Psoas muscle (tissue), 7 donors: ENCODE measurements at regions not wholly inside any gene's neighbourhood (a gene's known extent, or its start where the extent isn't known, plus 50 kb on each side); places are given as distances from the start of the nearest gene placed in this dataset.

ENCODE experiments used
- ATAC-seq, 4 donors: fragments of 200-7000 bp; cut with Tn5 transposase; one replicate each; pipeline ENCODE4 v1.9.1; 2020; ENCODE audit warnings: moderate library complexity in 3 of 4, mild to moderate bottlenecking in 2 of 4
- DNase-seq, 2 donors: peaks; one replicate each; pipeline ENCODE4 v3.0.0-alpha.2; 2020
- H3K27ac ChIP-seq: fragments of 200-600 bp; one replicate; pipeline ENCODE4 v1.8.0; 2022
- H3K27me3 ChIP-seq, 3 donors: fragments of 200-600 bp in 1 of 3; one replicate each; pipeline versions ENCODE4 v1.6.1 to v1.8.0; 2013 to 2022; ENCODE audit warnings: low read length in 2 of 3, mild to moderate bottlenecking in 2 of 3, moderate library complexity in 1 of 3; ENCODE audit not compliant: insufficient read depth in 3 of 3
- H3K36me3 ChIP-seq, 2 donors: fragments of 200-600 bp in 1 of 2; one replicate each; pipeline versions ENCODE4 v1.6.1 to v1.8.0; 2013 to 2022; ENCODE audit warnings: low read depth in 1 of 2, mild to moderate bottlenecking in 1 of 2, moderate library complexity in 1 of 2; ENCODE audit not compliant: insufficient read depth in 1 of 2
- H3K4me1 ChIP-seq: fragments of 200-600 bp; one replicate; pipeline ENCODE4 v1.8.0; 2022
- H3K4me3 ChIP-seq: fragments of 200-600 bp; one replicate; pipeline ENCODE4 v1.8.0; 2022; ENCODE audit warnings: mild to moderate bottlenecking
- H3K9me3 ChIP-seq: fragments of 200-600 bp; one replicate; pipeline ENCODE4 v1.8.0; 2022
- CTCF ChIP-seq: fragments of 200-600 bp; IDR thresholded peaks from one replicate; pipeline ENCODE4 v1.8.0; 2022; ENCODE audit warnings: antibody characterized with exemption
- WGBS, 3 donors: extraction: QIAGEN DNeasy Blood & Tissue Kit; methylation state at CpG; one replicate each; pipeline versions ENCODE4 v1.1.6 to v1.1.7; 2013; 5-methylcytosine and 5-hydroxymethylcytosine counted together
- intact Hi-C, 2 donors: fragments of 100-400 bp; cut with DNase I; formaldehyde crosslinking; loops; one replicate each; pipeline versions ENCODE4 v1.11.0 to v1.14.2; 2022
- donor health status: healthy with polysubstance abuse.
- donor health status: DM: no; HTN: no; CAD: no; lungs with moderate emphysema.
- donor health status: Bipolar disorder and iron deficiency.
- donor health status: healthy.
- donor health status: DM: yes; HTN: yes; CAD: no.
- donor health status: DM: no; HTN: no; CAD: no.
- donor health status: DM: yes; HTN: yes; CAD: no.

GRCh38 chr3:84881288-84881687 is 77.5 kb upstream of the CADM2 start:
- ATAC-seq (no peak), DNase-seq (no peak)
- no peak for TF ChIP-seq CTCF
- H3K4me3 ChIP-seq = no peak overlapping the region
- no peak overlapping the region for H3K27ac ChIP-seq
- no peaks in the 10 kb centered on the region for H3K9me3 ChIP-seq
- 85 to 90% (median 86%) methylated on average over 2 of the region's 2 CpGs for WGBS, 3 donors
- H3K4me1 ChIP-seq = no peaks in the 10 kb centered on the region
- intact Hi-C loops = no loop called here
- H3K27me3 ChIP-seq = peaks cover 0 to 2% (median 0%) of the 10 kb centered on the region in 3 donors
- no peaks in the 10 kb centered on the region for H3K36me3 ChIP-seq

GRCh38 chr3:84885199-84885882 is 73.4 kb upstream of the CADM2 start:
- intact Hi-C loops = no loop called here
- no peak overlapping the region for H3K27ac ChIP-seq
- H3K27me3 ChIP-seq = no peaks in the 10 kb centered on the region
- no peak for TF ChIP-seq CTCF
- no peaks in the 10 kb centered on the region for H3K36me3 ChIP-seq
- ATAC-seq = no peak
- H3K4me3 ChIP-seq = no peak overlapping the region
- no peaks in the 10 kb centered on the region for H3K4me1 ChIP-seq
- no peaks in the 10 kb centered on the region for H3K9me3 ChIP-seq
- no peak for DNase-seq
- WGBS, 3 donors = 80 to 85% (median 84%) methylated on average over 14 of the region's 14 CpGs

- no peaks in the 10 kb centered on the region for H3K4me1 ChIP-seq
- no peak for TF ChIP-seq CTCF
- H3K9me3 ChIP-seq = no peaks in the 10 kb centered on the region
- no peak overlapping the region for H3K27ac ChIP-seq
- ATAC-seq (no peak), DNase-seq (no peak)
- intact Hi-C loops = no loop called here
- H3K4me3 ChIP-seq = no peak overlapping the region
- no peaks in the 10 kb centered on the region for H3K36me3 ChIP-seq
- H3K27me3 ChIP-seq = no peaks in the 10 kb centered on the region
- WGBS, 3 donors = 91 to 96% (median 94%) methylated on average over 1 of the region's 1 CpG
Measured at GRCh38 chr3:84891851-84892250, 66.9 kb upstream of the CADM2 start.

GRCh38 chr3:84893211-84893610 is 65.6 kb upstream of the CADM2 start:
- 35 to 48% (median 44%) methylated on average over 3 of the region's 3 CpGs for WGBS, 3 donors
- DNase-seq (no peak), ATAC-seq (no peak)
- Histone ChIP-seq H3K9me3 (no peaks in the 10 kb centered on the region), H3K4me1 (no peaks in the 10 kb centered on the region), H3K4me3 (no peak overlapping the region), H3K27ac (no peak overlapping the region), H3K27me3 (no peaks in the 10 kb centered on the region), H3K36me3 (no peaks in the 10 kb centered on the region)
- TF ChIP-seq CTCF = no peak
- intact Hi-C loops = no loop called here

- peak in 1 of 4 donors; percentile 51 for ATAC-seq
- no peaks in the 10 kb centered on the region for H3K4me1 ChIP-seq
- intact Hi-C loops = loop anchor here in 1 of 2 donors (5.0 kb wide), 1 partner anchor 53 kb away; the partner anchor contains the start of gene CADM2
- peaks cover under 1% of the 10 kb centered on the region for H3K9me3 ChIP-seq
- no peak overlapping the region for H3K27ac ChIP-seq
- peaks cover 0 to 3% (median 0%) of the 10 kb centered on the region in 3 donors for H3K27me3 ChIP-seq
- DNase-seq = no peak
- peak overlapping the region; percentile 46 for H3K4me3 ChIP-seq
- H3K36me3 ChIP-seq = no peaks in the 10 kb centered on the region
- no peak for TF ChIP-seq CTCF
Measured at GRCh38 chr3:84904212-84904611, 54.6 kb upstream of the CADM2 start.
